ENCODE measurements at regions not wholly inside any gene's neighbourhood (a gene's known extent, or its start where the extent isn't known, plus 50 kb on each side); places are given as distances from the start of the nearest gene placed in this dataset.

- TF ChIP-seq CTCF (conservative IDR thresholded peaks at IDR 0.05; ENCODE audit: low read depth, low read length) = no peak
- TF ChIP-seq RCOR1 (IDR thresholded peaks at IDR 0.05; ENCODE audit: insufficient replicate concordance, low read length) = no peak
- TF ChIP-seq FOS (IDR thresholded peaks at IDR 0.05; ENCODE audit: low read depth, low read length) = no peak
- TF ChIP-seq POLR2A (IDR thresholded peaks at IDR 0.05; ENCODE audit: low read depth, low read length) = no peak
- no peak for TF ChIP-seq BHLHE40 (IDR thresholded peaks at IDR 0.05; ENCODE audit: low read depth, low read length)
- no peak for TF ChIP-seq RFX5 (IDR thresholded peaks at IDR 0.05; ENCODE audit: low read depth, low read length)
- no peak for TF ChIP-seq NFE2L2 (IDR thresholded peaks at IDR 0.05; ENCODE audit: low read depth, low read length)
- no peak for TF ChIP-seq MAZ (IDR thresholded peaks at IDR 0.05; ENCODE audit: borderline replicate concordance, low read depth, low read length)
- no peak for TF ChIP-seq RAD21 (IDR thresholded peaks at IDR 0.05; ENCODE audit: low read length)
- no peak for TF ChIP-seq MAFK (IDR thresholded peaks at IDR 0.05; ENCODE audit: low read depth, low read length)
- TF ChIP-seq, protein P1, sequence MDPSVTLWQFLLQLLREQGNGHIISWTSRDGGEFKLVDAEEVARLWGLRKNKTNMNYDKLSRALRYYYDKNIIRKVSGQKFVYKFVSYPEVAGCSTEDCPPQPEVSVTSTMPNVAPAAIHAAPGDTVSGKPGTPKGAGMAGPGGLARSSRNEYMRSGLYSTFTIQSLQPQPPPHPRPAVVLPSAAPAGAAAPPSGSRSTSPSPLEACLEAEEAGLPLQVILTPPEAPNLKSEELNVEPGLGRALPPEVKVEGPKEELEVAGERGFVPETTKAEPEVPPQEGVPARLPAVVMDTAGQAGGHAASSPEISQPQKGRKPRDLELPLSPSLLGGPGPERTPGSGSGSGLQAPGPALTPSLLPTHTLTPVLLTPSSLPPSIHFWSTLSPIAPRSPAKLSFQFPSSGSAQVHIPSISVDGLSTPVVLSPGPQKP (IDR thresholded peaks at IDR 0.05; ENCODE audit: borderline replicate concordance, low read depth, low read length) = no peak
- no peak for TF ChIP-seq CEBPB (IDR thresholded peaks at IDR 0.05; ENCODE audit: low read depth, low read length)
These were observed 484.7 kb upstream of the TENM4 start for GRCh38 chr11:79925570-79925969.
